IPS DF 6.9 (cell line): ENCODE measurements at regions not wholly inside any gene's neighbourhood (a gene's known extent, or its start where the extent isn't known, plus 50 kb on each side); places are given as distances from the start of the nearest gene placed in this dataset.

ENCODE experiments used
- DNase-seq: peaks from one replicate; pipeline ENCODE4 v3.0.0-alpha.2; 2013; ENCODE audit warnings: low read depth, low spot score
- H3K27ac ChIP-seq: one replicate; pipeline ENCODE4 v1.5.1; 2013; ENCODE audit warnings: low read length, control low read depth
- H3K27me3 ChIP-seq: 2 replicates; pipeline ENCODE4 v1.6.1; 2013; ENCODE audit warnings: mild to moderate bottlenecking, low read length; ENCODE audit not compliant: control insufficient read depth, insufficient read depth
- H3K36me3 ChIP-seq: 2 replicates; pipeline ENCODE4 v1.6.1; 2013; ENCODE audit warnings: low read length; ENCODE audit not compliant: control insufficient read depth, insufficient read depth
- H3K4me1 ChIP-seq: 2 replicates; pipeline ENCODE4 v1.6.1; 2013; ENCODE audit warnings: low read length; ENCODE audit not compliant: control insufficient read depth, insufficient read depth
- H3K4me3 ChIP-seq: 2 replicates; pipeline ENCODE4 v1.5.1; 2013; ENCODE audit warnings: mild to moderate bottlenecking, low read length
- H3K9me3 ChIP-seq: 2 replicates; pipeline ENCODE4 v1.6.1; 2013; ENCODE audit warnings: low read length, inconsistent platforms; ENCODE audit not compliant: control insufficient read depth, insufficient read depth
- WGBS: extraction: QIAGEN DNeasy Blood & Tissue Kit; methylation state at CpG from one replicate; pipeline ENCODE4 v1.1.7; 2013; ENCODE audit warnings: mixed read lengths, missing lambda C conversion rate; ENCODE audit not compliant: insufficient read length, insufficient coverage; 5-methylcytosine and 5-hydroxymethylcytosine counted together

GRCh38 chr3:144104679-144105078, 133.1 kb downstream of the DIPK2A start:
- no peak overlapping the region for H3K4me3 ChIP-seq
- H3K36me3 ChIP-seq = 0 out of 2 replicates have a peak, but pooled peaks cover 3% of the 10 kb centered on the region
- no peaks in the 10 kb centered on the region for H3K9me3 ChIP-seq
- H3K27me3 ChIP-seq = no peaks in the 10 kb centered on the region
- WGBS = no CpG with 5 or more reads among the region's 1 CpG
- H3K4me1 ChIP-seq = peaks cover 2% of the 10 kb centered on the region; the same call in 1 of the 2 replicates
- DNase-seq = no peak
- H3K27ac ChIP-seq = no peak overlapping the region

- H3K27me3 ChIP-seq = no peaks in the 10 kb centered on the region
- H3K27ac ChIP-seq = no peak overlapping the region
- no peak for DNase-seq
- peaks cover 2% of the 10 kb centered on the region; the same call in 1 of the 2 replicates for H3K4me1 ChIP-seq
- no peaks in the 10 kb centered on the region for H3K36me3 ChIP-seq
- no peak overlapping the region for H3K4me3 ChIP-seq
- H3K9me3 ChIP-seq = no peaks in the 10 kb centered on the region
- no CpG with 5 or more reads among the region's 3 CpGs for WGBS
These were observed 133.9 kb downstream of the DIPK2A start for GRCh38 chr3:144105542-144105941.

GRCh38 chr3:144106970-144107369, 135.3 kb downstream of the DIPK2A start:
- no CpG with 5 or more reads among the region's 3 CpGs for WGBS
- Histone ChIP-seq H3K4me3 (no peak overlapping the region), H3K27me3 (no peaks in the 10 kb centered on the region), H3K27ac (no peak overlapping the region), H3K9me3 (no peaks in the 10 kb centered on the region), H3K4me1 (peaks cover 2% of the 10 kb centered on the region; the same call in 1 of the 2 replicates), H3K36me3 (no peaks in the 10 kb centered on the region)
- no peak for DNase-seq

GRCh38 chr3:144107923-144108322, 136.3 kb downstream of the DIPK2A start:
- no peak for DNase-seq
- Histone ChIP-seq H3K36me3 (no peaks in the 10 kb centered on the region), H3K4me1 (peaks cover 2% of the 10 kb centered on the region; the same call in 1 of the 2 replicates), H3K27me3 (no peaks in the 10 kb centered on the region), H3K27ac (no peak overlapping the region), H3K9me3 (no peaks in the 10 kb centered on the region), H3K4me3 (no peak overlapping the region)
- no CpG with 5 or more reads among the region's 1 CpG for WGBS

GRCh38 chr3:144109944-144110343, 138.3 kb downstream of the DIPK2A start:
- H3K4me1 ChIP-seq = peaks cover 2% of the 10 kb centered on the region; the same call in 1 of the 2 replicates
- no peaks in the 10 kb centered on the region for H3K27me3 ChIP-seq
- H3K4me3 ChIP-seq = no peak overlapping the region
- H3K27ac ChIP-seq = no peak overlapping the region
- no CpG with 5 or more reads among the region's 3 CpGs for WGBS
- no peak for DNase-seq
- no peaks in the 10 kb centered on the region for H3K9me3 ChIP-seq
- H3K36me3 ChIP-seq = no peaks in the 10 kb centered on the region

GRCh38 chr3:144112036-144112435, 140.4 kb downstream of the DIPK2A start:
- no peaks in the 10 kb centered on the region for H3K27me3 ChIP-seq

GRCh38 chr3:144112437-144112836, 140.8 kb downstream of the DIPK2A start:
- no CpG with 5 or more reads among the region's 3 CpGs for WGBS
- Histone ChIP-seq H3K36me3 (no peaks in the 10 kb centered on the region), H3K27me3 (no peaks in the 10 kb centered on the region), H3K4me3 (no peak overlapping the region), H3K27ac (no peak overlapping the region), H3K9me3 (no peaks in the 10 kb centered on the region), H3K4me1 (peaks cover 2% of the 10 kb centered on the region; the same call in 1 of the 2 replicates)
- DNase-seq = no peak

More at GRCh38 chr3:144112036-144112435, 140.4 kb downstream of the DIPK2A start:
- H3K4me1 ChIP-seq = peaks cover 2% of the 10 kb centered on the region; the same call in 1 of the 2 replicates
- H3K27ac ChIP-seq = no peak overlapping the region
- H3K4me3 ChIP-seq = no peak overlapping the region
- H3K9me3 ChIP-seq = no peaks in the 10 kb centered on the region
- DNase-seq = no peak
- H3K36me3 ChIP-seq = no peaks in the 10 kb centered on the region
- whole genome bisulfite sequencing = no CpG with 5 or more reads among the region's 2 CpGs

GRCh38 chr3:144114767-144115166, 143.1 kb downstream of the DIPK2A start:
- no peak for DNase-seq
- H3K4me1 ChIP-seq = peaks cover 2% of the 10 kb centered on the region; the same call in 1 of the 2 replicates
- no peaks in the 10 kb centered on the region for H3K36me3 ChIP-seq
- no peaks in the 10 kb centered on the region for H3K9me3 ChIP-seq
- no peaks in the 10 kb centered on the region for H3K27me3 ChIP-seq
- H3K4me3 ChIP-seq = no peak overlapping the region
- no CpG with 5 or more reads among the region's 2 CpGs for WGBS
- H3K27ac ChIP-seq = no peak overlapping the region

- no CpG with 5 or more reads among the region's 1 CpG for whole genome bisulfite sequencing
- no peak overlapping the region for H3K4me3 ChIP-seq
- no peaks in the 10 kb centered on the region for H3K27me3 ChIP-seq
These were observed 148.0 kb downstream of the DIPK2A start for GRCh38 chr3:144119633-144120032.

GRCh38 chr3:144121661-144122060, 150.0 kb downstream of the DIPK2A start:
- Histone ChIP-seq H3K36me3 (no peaks in the 10 kb centered on the region), H3K27me3 (no peaks in the 10 kb centered on the region), H3K27ac (no peak overlapping the region), H3K9me3 (no peaks in the 10 kb centered on the region), H3K4me1 (no peaks in the 10 kb centered on the region; the same call in 1 of the 2 replicates), H3K4me3 (no peak overlapping the region)
- no peak for DNase-seq

More at GRCh38 chr3:144119633-144120032, 148.0 kb downstream of the DIPK2A start:
- no peaks in the 10 kb centered on the region for H3K9me3 ChIP-seq
- H3K4me1 ChIP-seq = no peaks in the 10 kb centered on the region; the same call in 1 of the 2 replicates
- DNase-seq = no peak
- no peak overlapping the region for H3K27ac ChIP-seq
- no peaks in the 10 kb centered on the region for H3K36me3 ChIP-seq

- no peak overlapping the region for H3K27ac ChIP-seq
- no peak overlapping the region for H3K4me3 ChIP-seq
- H3K9me3 ChIP-seq = no peaks in the 10 kb centered on the region
- no CpG with 5 or more reads among the region's 3 CpGs for WGBS
- H3K4me1 ChIP-seq = peaks cover 1% of the 10 kb centered on the region; the same call in 1 of the 2 replicates
- H3K27me3 ChIP-seq = no peaks in the 10 kb centered on the region
- no peaks in the 10 kb centered on the region for H3K36me3 ChIP-seq
- no peak for DNase-seq
These were observed 155.4 kb downstream of the DIPK2A start for GRCh38 chr3:144127014-144127413.
